Panc1 (cell line): ENCODE measurements at regions not wholly inside any gene's neighbourhood (a gene's known extent, or its start where the extent isn't known, plus 50 kb on each side); places are given as distances from the start of the nearest gene placed in this dataset.

Source experiments
- ATAC-seq: fragments of 200-7000 bp; cut with Tn5 transposase; 2 replicates; pipeline ENCODE4 v1.9.1; 2020; ENCODE audit warnings: mild to moderate bottlenecking, moderate library complexity
- BruUV-seq: library from RNA; stranded (reverse); fragments of 400-500 nt; replicated peaks from 2 replicates; lab custom pipeline; 2021; lab: Mats Ljungman, UMichigan
- CTCF ChIA-PET: fragments of 300-600 bp; sonication (Branson Sonifier 250); formaldehyde crosslinking; loops from one replicate; lab custom pipeline; 2022; ENCODE audit warnings: antibody characterized with exemption; lab: Charles Lee
- POLR2A ChIA-PET: fragments of 300-600 bp; sonication (Branson Sonifier 250); formaldehyde crosslinking; loops from one replicate; lab custom pipeline; 2022; ENCODE audit warnings: antibody characterized with exemption; lab: Charles Lee
- DNase-seq: peaks from one replicate; pipeline ENCODE4 v3.0.0-alpha.2; 2010; ENCODE audit warnings: low read depth, low spot score
- H3K27ac ChIP-seq: 2 replicates; pipeline ENCODE4 v1.5.1; 2011; ENCODE audit warnings: mild to moderate bottlenecking, low read length, inconsistent platforms
- H3K27me3 ChIP-seq: fragments of 200-500 bp; sonication (Bioruptor generic); 2 replicates; pipeline ENCODE4 v1.6.0; 2014; ENCODE audit warnings: low read length, inconsistent platforms; ENCODE audit not compliant: control insufficient read depth, insufficient read depth
- H3K36me3 ChIP-seq: fragments of 200-500 bp; sonication (Bioruptor generic); 2 replicates; pipeline ENCODE4 v1.5.1; 2014; ENCODE audit warnings: inconsistent platforms, mild to moderate bottlenecking, low read length, moderate library complexity; ENCODE audit not compliant: control insufficient read depth, insufficient read depth
- H3K4me1 ChIP-seq: 2 replicates; pipeline ENCODE4 v1.5.1; 2011; ENCODE audit warnings: inconsistent platforms, mild to moderate bottlenecking, low read length, moderate library complexity; ENCODE audit not compliant: control insufficient read depth, insufficient read depth
- H3K4me3 ChIP-seq, 2 experiments: 2 replicates each; pipeline ENCODE4 v1.5.1; 2011 to 2012; ENCODE audit warnings: low read depth in 2 of 2, low read length in 2 of 2, mild to moderate bottlenecking in 2 of 2, inconsistent platforms in 1 of 2, moderate library complexity in 1 of 2
- H3K9me3 ChIP-seq: fragments of 200-500 bp; sonication (Bioruptor generic); 2 replicates; pipeline ENCODE4 v1.5.1; 2014; ENCODE audit warnings: low read depth, mild to moderate bottlenecking, inconsistent platforms, low read length, moderate library complexity; ENCODE audit not compliant: control insufficient read depth, insufficient read depth
- POLR2AphosphoS5 ChIP-seq: IDR thresholded peaks from 2 replicates; pipeline ENCODE4 v1.6.1; 2012; ENCODE audit warnings: mild to moderate bottlenecking, low read depth, low read length, moderate library complexity
- SIN3A ChIP-seq: IDR thresholded peaks from 2 replicates; pipeline ENCODE4 v1.6.1; 2012; ENCODE audit warnings: low read depth, mild to moderate bottlenecking, low read length, moderate library complexity, borderline replicate concordance; ENCODE audit not compliant: insufficient read depth
- TCF7L2 ChIP-seq: IDR thresholded peaks from 2 replicates; pipeline ENCODE4 v1.6.1; 2011; ENCODE audit warnings: mild to moderate bottlenecking, low read depth, low read length, inconsistent platforms
- in situ Hi-C: cut with HindIII; loops from 2 replicates; pipeline ENCODE4 v1.10.0; 2016; ENCODE audit warnings: low sequenced_read_pairs, low pct_unique_long_range_greater_than_20kb
- intact Hi-C: fragments of 100-400 bp; cut with micrococcal nuclease; formaldehyde crosslinking; loops from one replicate; pipeline ENCODE4 v1.10.0; 2022; ENCODE audit not compliant: unreplicated experiment
- TF ChIP-seq, protein P1 (sequence below), 2 experiments: IDR thresholded peaks; 2 replicates each; pipeline ENCODE4 v1.6.1; 2011 to 2012; ENCODE audit warnings: low read depth in 2 of 2, control low read depth in 1 of 2, low read length in 1 of 2, mild to moderate bottlenecking in 1 of 2, moderate library complexity in 1 of 2; ENCODE audit not compliant: insufficient read depth in 1 of 2
- TF ChIP-seq, protein P2 (sequence below): fragments of 450-650 bp; IDR thresholded peaks from 2 replicates; pipeline ENCODE4 v1.5.1; 2017; ENCODE audit warnings: mild to moderate bottlenecking

DNA sequence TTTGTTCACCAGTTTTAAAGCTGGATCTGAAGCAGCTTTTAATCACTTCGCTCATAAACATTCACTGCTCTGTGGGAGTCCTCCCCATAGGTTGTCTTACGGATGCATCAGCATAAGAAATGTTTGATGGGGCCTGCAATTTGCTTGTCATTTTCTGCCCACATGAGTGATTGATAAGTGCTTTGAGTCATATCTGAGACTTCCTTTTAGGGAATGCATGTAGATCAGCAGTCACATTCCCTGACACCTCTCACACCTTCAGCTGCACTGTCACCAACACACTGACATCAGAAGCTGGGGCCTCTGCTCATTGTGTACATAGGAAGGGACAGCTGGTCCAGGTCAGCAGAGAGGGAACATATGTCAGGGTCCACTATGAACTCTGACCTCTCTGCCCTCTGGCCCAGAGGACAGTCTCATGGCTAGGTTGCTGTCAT is 84.1 kb upstream of the SPATA31D4 start:
- intact Hi-C loops (no loop called here), in situ Hi-C loops (no loop called here)
- no peak overlapping the region for H3K27ac ChIP-seq
- H3K9me3 ChIP-seq, result no peaks in the 10 kb centered on the region
- TF ChIP-seq, protein P1, sequence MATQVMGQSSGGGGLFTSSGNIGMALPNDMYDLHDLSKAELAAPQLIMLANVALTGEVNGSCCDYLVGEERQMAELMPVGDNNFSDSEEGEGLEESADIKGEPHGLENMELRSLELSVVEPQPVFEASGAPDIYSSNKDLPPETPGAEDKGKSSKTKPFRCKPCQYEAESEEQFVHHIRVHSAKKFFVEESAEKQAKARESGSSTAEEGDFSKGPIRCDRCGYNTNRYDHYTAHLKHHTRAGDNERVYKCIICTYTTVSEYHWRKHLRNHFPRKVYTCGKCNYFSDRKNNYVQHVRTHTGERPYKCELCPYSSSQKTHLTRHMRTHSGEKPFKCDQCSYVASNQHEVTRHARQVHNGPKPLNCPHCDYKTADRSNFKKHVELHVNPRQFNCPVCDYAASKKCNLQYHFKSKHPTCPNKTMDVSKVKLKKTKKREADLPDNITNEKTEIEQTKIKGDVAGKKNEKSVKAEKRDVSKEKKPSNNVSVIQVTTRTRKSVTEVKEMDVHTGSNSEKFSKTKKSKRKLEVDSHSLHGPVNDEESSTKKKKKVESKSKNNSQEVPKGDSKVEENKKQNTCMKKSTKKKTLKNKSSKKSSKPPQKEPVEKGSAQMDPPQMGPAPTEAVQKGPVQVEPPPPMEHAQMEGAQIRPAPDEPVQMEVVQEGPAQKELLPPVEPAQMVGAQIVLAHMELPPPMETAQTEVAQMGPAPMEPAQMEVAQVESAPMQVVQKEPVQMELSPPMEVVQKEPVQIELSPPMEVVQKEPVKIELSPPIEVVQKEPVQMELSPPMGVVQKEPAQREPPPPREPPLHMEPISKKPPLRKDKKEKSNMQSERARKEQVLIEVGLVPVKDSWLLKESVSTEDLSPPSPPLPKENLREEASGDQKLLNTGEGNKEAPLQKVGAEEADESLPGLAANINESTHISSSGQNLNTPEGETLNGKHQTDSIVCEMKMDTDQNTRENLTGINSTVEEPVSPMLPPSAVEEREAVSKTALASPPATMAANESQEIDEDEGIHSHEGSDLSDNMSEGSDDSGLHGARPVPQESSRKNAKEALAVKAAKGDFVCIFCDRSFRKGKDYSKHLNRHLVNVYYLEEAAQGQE (IDR thresholded peaks at IDR 0.05; ENCODE audit: insufficient read depth in 1 of 2, low read depth in 2 of 2, low read length in 1 of 2), result no peak
- TF ChIP-seq, protein P2, sequence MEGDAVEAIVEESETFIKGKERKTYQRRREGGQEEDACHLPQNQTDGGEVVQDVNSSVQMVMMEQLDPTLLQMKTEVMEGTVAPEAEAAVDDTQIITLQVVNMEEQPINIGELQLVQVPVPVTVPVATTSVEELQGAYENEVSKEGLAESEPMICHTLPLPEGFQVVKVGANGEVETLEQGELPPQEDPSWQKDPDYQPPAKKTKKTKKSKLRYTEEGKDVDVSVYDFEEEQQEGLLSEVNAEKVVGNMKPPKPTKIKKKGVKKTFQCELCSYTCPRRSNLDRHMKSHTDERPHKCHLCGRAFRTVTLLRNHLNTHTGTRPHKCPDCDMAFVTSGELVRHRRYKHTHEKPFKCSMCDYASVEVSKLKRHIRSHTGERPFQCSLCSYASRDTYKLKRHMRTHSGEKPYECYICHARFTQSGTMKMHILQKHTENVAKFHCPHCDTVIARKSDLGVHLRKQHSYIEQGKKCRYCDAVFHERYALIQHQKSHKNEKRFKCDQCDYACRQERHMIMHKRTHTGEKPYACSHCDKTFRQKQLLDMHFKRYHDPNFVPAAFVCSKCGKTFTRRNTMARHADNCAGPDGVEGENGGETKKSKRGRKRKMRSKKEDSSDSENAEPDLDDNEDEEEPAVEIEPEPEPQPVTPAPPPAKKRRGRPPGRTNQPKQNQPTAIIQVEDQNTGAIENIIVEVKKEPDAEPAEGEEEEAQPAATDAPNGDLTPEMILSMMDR, result no peak
- TF ChIP-seq TCF7L2 (no peak), SIN3A (no peak), POLR2AphosphoS5 (no peak)
- DNase-seq, result no peak
- no peaks in the 10 kb centered on the region for H3K4me1 ChIP-seq
- no peak overlapping the region for H3K4me3 ChIP-seq
- no peak for ATAC-seq
- POLR2A ChIA-PET, result no interaction called here
- H3K36me3 ChIP-seq, result no peaks in the 10 kb centered on the region
- CTCF ChIA-PET, result no interaction called here
- no peaks in the 10 kb centered on the region for H3K27me3 ChIP-seq
- BruUV-seq, result no TSS peak

DNA sequence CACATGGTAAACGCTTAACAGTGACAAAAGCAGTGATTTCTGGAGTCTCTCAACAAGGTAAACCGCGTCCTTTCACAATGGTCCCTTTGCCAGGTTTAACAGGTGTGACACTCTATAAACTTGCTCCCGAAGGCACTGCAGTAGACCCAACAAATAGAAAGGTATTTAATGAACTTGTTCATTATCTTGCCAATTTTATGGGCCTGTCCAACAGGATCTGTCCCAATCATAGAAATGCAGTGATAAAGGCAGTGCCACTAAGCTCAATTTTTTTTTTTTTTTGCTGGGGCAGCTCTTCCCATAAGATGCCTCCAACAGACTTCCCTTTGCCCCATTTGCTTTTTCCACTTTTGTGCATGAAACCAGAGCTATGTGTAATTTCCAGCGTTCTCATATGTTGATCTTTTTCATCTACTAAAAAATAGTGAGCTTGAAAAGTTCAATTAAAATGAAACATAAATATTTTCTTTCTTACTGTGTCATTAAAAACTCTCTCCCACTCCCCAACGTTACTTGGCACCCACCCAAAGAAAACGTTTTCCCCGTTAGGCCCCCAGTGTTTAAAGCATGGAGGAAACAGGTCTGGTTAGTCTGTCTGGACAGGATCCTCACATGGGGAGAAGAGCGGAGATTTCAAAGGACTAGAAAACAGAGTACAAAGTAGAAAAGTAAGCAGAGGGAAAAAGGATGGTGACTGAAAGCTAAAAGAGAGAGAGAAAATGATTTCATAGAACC is 80.9 kb upstream of the SPATA31D4 start:
- H3K27ac ChIP-seq, result no peak overlapping the region
- TF ChIP-seq POLR2AphosphoS5 (no peak), TCF7L2 (no peak), SIN3A (no peak)
- TF ChIP-seq, protein P1 (IDR thresholded peaks at IDR 0.05; ENCODE audit: insufficient read depth in 1 of 2, low read depth in 2 of 2, low read length in 1 of 2), result no peak
- TF ChIP-seq, protein P2, result no peak
- no peak for DNase-seq
- no peaks in the 10 kb centered on the region for H3K27me3 ChIP-seq
- H3K9me3 ChIP-seq, result no peaks in the 10 kb centered on the region
- no peaks in the 10 kb centered on the region for H3K4me1 ChIP-seq
- intact Hi-C loops, result no loop called here
- ATAC-seq, result no peak
- no peaks in the 10 kb centered on the region for H3K36me3 ChIP-seq
- CTCF ChIA-PET, result no interaction called here
- no peak overlapping the region for H3K4me3 ChIP-seq
- POLR2A ChIA-PET, result no interaction called here
- in situ Hi-C loops, result no loop called here
- BruUV-seq, result no TSS peak
